Neural progenitor cell (in vitro differentiated cells): ENCODE measurements at regions not wholly inside any gene's neighbourhood (a gene's known extent, or its start where the extent isn't known, plus 50 kb on each side); places are given as distances from the start of the nearest gene placed in this dataset.
A peak's percentile ranks its signal among the peaks of the same experiment; 100 is the strongest.
"Not testable (repeated sequence)": the region's sequence is repeated elsewhere in the genome, so short reads cannot be mapped to it uniquely, and the experiment has no call there.

Experiments
- DNase-seq: peaks from one replicate; pipeline ENCODE4 v3.0.0-alpha.2; 2016; ENCODE audit warnings: low spot score
- H2AFZ ChIP-seq: fragments of 200-600 bp; sonication (generic); replicated peaks from 2 replicates; pipeline ENCODE4 v1.6.1; 2016; ENCODE audit warnings: antibody characterized with exemption
- H3F3A ChIP-seq: fragments of 200-600 bp; sonication (generic); 2 replicates; pipeline ENCODE4 v1.6.1; 2016; ENCODE audit warnings: antibody characterized with exemption, low read depth
- H3K27ac ChIP-seq: fragments of 200-600 bp; sonication (generic); 2 replicates; pipeline ENCODE4 v1.5.1; 2016; ENCODE audit warnings: mild to moderate bottlenecking
- H3K27me3 ChIP-seq: fragments of 200-600 bp; sonication (generic); 2 replicates; pipeline ENCODE4 v1.6.1; 2016; ENCODE audit warnings: mild to moderate bottlenecking, moderate library complexity
- H3K36me3 ChIP-seq: fragments of 200-600 bp; sonication (generic); 2 replicates; pipeline ENCODE4 v1.5.1; 2016
- H3K4me1 ChIP-seq: fragments of 200-600 bp; sonication (generic); 2 replicates; pipeline ENCODE4 v1.6.1; 2016; ENCODE audit warnings: mixed run types
- H3K4me2 ChIP-seq: fragments of 200-600 bp; sonication (generic); 2 replicates; pipeline ENCODE4 v1.6.1; 2016
- H3K4me3 ChIP-seq: fragments of 200-600 bp; sonication (generic); 2 replicates; pipeline ENCODE4 v1.5.1; 2016
- H3K79me2 ChIP-seq: fragments of 200-600 bp; sonication (generic); 2 replicates; pipeline ENCODE4 v1.6.1; 2016; ENCODE audit warnings: low read depth
- H3K9ac ChIP-seq: fragments of 200-600 bp; sonication (generic); 2 replicates; pipeline ENCODE4 v1.6.1; 2016
- H3K9me3 ChIP-seq: fragments of 200-600 bp; sonication (generic); 2 replicates; pipeline ENCODE4 v1.5.1; 2016; ENCODE audit warnings: low read depth
- H4K20me1 ChIP-seq: fragments of 200-600 bp; sonication (generic); 2 replicates; pipeline ENCODE4 v1.6.1; 2016; ENCODE audit warnings: low read depth
- H3K27ac Mint-ChIP-seq: 3 replicates; pipeline ENCODE4 v1.8.0; 2021; ENCODE audit warnings: mixed read lengths
- H3K27me3 Mint-ChIP-seq: 2 replicates; pipeline ENCODE4 v1.8.0; 2022; ENCODE audit warnings: low read depth, mild to moderate bottlenecking, inconsistent platforms, moderate library complexity, mixed read lengths; ENCODE audit not compliant: insufficient read depth
- H3K36me3 Mint-ChIP-seq: 3 replicates; pipeline ENCODE4 v1.8.0; 2021; ENCODE audit warnings: mixed read lengths
- H3K4me1 Mint-ChIP-seq: 3 replicates; pipeline ENCODE4 v1.8.0; 2021; ENCODE audit warnings: mixed read lengths
- H3K4me3 Mint-ChIP-seq: 3 replicates; pipeline ENCODE4 v1.8.0; 2021; ENCODE audit warnings: mild to moderate bottlenecking, moderate library complexity, mixed read lengths
- H3K9me3 Mint-ChIP-seq: 3 replicates; pipeline ENCODE4 v1.8.0; 2020; ENCODE audit warnings: mixed read lengths
- EZH2 ChIP-seq: fragments of 200-600 bp; sonication (generic); IDR thresholded peaks from 2 replicates; pipeline ENCODE4 v1.6.1; 2017; ENCODE audit warnings: antibody characterized with exemption, mild to moderate bottlenecking, moderate library complexity
- EZH2phosphoT487 ChIP-seq: fragments of 200-600 bp; sonication (generic); IDR thresholded peaks from 2 replicates; pipeline ENCODE4 v1.6.1; 2017; ENCODE audit warnings: antibody characterized with exemption
- TF ChIP-seq, protein P1 (sequence below): fragments of 200-600 bp; sonication (generic); IDR thresholded peaks from 2 replicates; pipeline ENCODE4 v1.5.1; 2017; ENCODE audit warnings: antibody characterized with exemption, mild to moderate bottlenecking

DNA sequence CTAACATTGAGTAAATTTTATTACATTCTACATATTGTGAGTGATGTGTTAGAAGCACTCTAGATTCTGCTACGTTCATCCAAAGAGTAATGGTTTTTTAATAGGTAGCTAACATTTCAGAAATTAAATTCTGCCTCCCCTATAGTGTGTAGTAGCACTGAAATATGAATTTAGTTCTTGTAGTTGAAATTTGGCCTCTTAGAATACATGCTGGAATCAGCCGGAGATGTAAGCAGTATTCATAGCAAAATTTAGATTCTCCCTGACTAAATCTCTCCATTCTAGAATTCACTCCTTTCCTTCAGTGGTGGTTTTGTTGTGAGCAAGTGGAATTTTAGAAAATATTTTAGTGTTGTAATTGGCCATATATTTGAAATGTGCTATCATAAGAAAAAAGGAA lies 799.9 kb upstream of the CDH10 start:
- Mint-ChIP-seq H3K4me3 (peak overlapping the region; percentile 62), H3K36me3 (no peaks in the 10 kb centered on the region), H3K4me1 (peaks cover 22% of the 10 kb centered on the region), H3K9me3 (no peaks in the 10 kb centered on the region), H3K27me3 (no peaks in the 10 kb centered on the region), H3K27ac (peak overlapping the region; percentile 50)
- H3K4me2 ChIP-seq, result peak overlapping the region; percentile 73
- no peak overlapping the region for H3K27ac ChIP-seq
- DNase-seq, result no peak
- H3K27me3 ChIP-seq, result no peaks in the 10 kb centered on the region
- H2AFZ ChIP-seq, result no peak overlapping the region
- H3K4me3 ChIP-seq, result peak overlapping the region; percentile 33
- H3F3A ChIP-seq, result peaks cover 40% of the 10 kb centered on the region
- no peaks in the 10 kb centered on the region for H3K36me3 ChIP-seq
- TF ChIP-seq EZH2 (no peak), EZH2phosphoT487 (no peak)
- TF ChIP-seq, protein P1, sequence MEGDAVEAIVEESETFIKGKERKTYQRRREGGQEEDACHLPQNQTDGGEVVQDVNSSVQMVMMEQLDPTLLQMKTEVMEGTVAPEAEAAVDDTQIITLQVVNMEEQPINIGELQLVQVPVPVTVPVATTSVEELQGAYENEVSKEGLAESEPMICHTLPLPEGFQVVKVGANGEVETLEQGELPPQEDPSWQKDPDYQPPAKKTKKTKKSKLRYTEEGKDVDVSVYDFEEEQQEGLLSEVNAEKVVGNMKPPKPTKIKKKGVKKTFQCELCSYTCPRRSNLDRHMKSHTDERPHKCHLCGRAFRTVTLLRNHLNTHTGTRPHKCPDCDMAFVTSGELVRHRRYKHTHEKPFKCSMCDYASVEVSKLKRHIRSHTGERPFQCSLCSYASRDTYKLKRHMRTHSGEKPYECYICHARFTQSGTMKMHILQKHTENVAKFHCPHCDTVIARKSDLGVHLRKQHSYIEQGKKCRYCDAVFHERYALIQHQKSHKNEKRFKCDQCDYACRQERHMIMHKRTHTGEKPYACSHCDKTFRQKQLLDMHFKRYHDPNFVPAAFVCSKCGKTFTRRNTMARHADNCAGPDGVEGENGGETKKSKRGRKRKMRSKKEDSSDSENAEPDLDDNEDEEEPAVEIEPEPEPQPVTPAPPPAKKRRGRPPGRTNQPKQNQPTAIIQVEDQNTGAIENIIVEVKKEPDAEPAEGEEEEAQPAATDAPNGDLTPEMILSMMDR, result no peak
- peaks cover 51% of the 10 kb centered on the region for H3K4me1 ChIP-seq
- no peaks in the 10 kb centered on the region for H4K20me1 ChIP-seq
- H3K9me3 ChIP-seq, result no peaks in the 10 kb centered on the region
- H3K9ac ChIP-seq, result no peak overlapping the region
- peaks cover 48% of the 10 kb centered on the region for H3K79me2 ChIP-seq

DNA sequence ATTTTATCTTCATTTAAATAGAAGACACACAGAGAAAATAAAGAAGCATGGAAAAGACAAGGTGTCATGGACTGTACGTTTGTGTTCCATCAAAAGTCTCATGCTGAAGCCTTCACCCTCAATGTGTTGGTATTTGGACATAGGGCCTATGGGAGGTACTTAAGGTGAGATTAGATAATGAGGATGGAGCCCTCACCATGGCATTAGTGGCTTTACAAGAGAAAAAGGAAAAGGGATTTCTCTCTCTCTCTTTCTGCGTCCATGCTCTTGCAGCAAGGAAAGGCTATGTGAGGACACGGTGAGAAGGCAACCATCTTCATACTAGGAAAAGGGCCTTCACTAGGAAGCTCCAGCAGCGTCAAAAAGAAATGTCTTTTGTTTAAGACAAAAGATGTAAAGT lies 797.0 kb upstream of the CDH10 start:
- Mint-ChIP-seq H3K27me3 (no peaks in the 10 kb centered on the region), H3K9me3 (no peaks in the 10 kb centered on the region), H3K36me3 (no peaks in the 10 kb centered on the region), H3K27ac (no peak overlapping the region), H3K4me1 (peaks cover 7% of the 10 kb centered on the region), H3K4me3 (no peak overlapping the region)
- Histone ChIP-seq H3K4me3 (no peak overlapping the region), H3K79me2 (peaks cover 70% of the 10 kb centered on the region), H3K4me1 (peaks cover 32% of the 10 kb centered on the region), H3K9me3 (no peaks in the 10 kb centered on the region), H3K36me3 (no peaks in the 10 kb centered on the region), H3F3A (peaks cover 20% of the 10 kb centered on the region), H3K27ac (no peak overlapping the region), H2AFZ (peak overlapping the region; percentile 80), H3K9ac (no peak overlapping the region), H3K27me3 (no peaks in the 10 kb centered on the region), H4K20me1 (no peaks in the 10 kb centered on the region), H3K4me2 (peak overlapping the region; percentile 31)
- DNase-seq, result peak; percentile 20
- TF ChIP-seq, protein P1, result no peak
- TF ChIP-seq EZH2 (no peak), EZH2phosphoT487 (no peak)

DNA sequence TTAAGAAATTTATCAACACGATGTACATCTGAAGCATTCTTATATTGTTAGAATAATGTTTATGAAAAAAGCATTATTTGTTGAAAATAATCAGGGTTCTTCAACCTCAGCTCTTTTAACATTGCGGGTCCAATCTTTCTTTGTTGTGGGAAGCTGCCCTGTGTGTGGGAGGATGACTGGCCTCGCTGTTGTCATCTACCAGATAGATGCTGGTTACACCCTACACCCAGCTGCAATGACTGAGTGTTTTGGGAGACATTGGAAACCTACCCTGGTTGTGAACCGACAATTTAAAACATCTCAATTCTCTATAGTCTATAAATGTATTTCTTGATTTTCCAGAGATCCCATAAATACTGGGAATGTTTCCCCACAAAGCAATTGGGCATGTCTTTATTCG lies 794.2 kb upstream of the CDH10 start:
- H3K4me1 Mint-ChIP-seq, result peaks cover 2% of the 10 kb centered on the region
- peaks cover under 1% of the 10 kb centered on the region for H3K9me3 Mint-ChIP-seq
- TF ChIP-seq EZH2 (no peak), EZH2phosphoT487 (no peak)
- TF ChIP-seq, protein P1, result no peak
- H3K27ac Mint-ChIP-seq, result no peak overlapping the region
- H3K4me1 ChIP-seq, result peaks cover 10% of the 10 kb centered on the region
- no peak overlapping the region for H3K9ac ChIP-seq
- no peaks in the 10 kb centered on the region for H3K27me3 ChIP-seq
- no peak overlapping the region for H3K4me3 ChIP-seq
- no peak overlapping the region for H3K27ac ChIP-seq
- no peaks in the 10 kb centered on the region for H3K9me3 ChIP-seq
- no peaks in the 10 kb centered on the region for H3K36me3 ChIP-seq
- no peak overlapping the region for H2AFZ ChIP-seq
- no peak overlapping the region for H3K4me3 Mint-ChIP-seq
- peaks cover 87% of the 10 kb centered on the region for H3K79me2 ChIP-seq
- H3K36me3 Mint-ChIP-seq, result no peaks in the 10 kb centered on the region
- no peaks in the 10 kb centered on the region for H3K27me3 Mint-ChIP-seq
- no peak for DNase-seq
- H3K4me2 ChIP-seq, result no peak overlapping the region
- H4K20me1 ChIP-seq, result no peaks in the 10 kb centered on the region
- no peaks in the 10 kb centered on the region for H3F3A ChIP-seq

DNA sequence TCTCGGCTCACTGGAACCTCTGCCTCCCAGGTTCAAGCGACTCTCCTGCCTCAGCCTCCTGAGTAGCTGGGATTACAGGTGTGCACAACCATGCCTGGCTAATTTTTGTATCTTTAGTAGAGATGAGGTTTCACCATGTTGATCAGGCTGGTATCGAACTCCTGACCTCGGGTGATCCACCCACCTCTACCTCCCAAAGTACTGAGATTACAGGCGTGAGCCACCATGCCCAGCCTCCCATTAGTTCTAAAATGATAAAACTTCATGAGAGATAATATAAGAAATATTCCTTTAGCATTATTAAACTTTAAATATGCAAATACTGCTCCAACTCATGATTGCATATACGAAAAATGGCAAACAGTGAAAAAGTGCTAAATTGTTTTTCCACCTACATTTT lies 793.6 kb upstream of the CDH10 start:
- H3K27me3 ChIP-seq, H3K4me3 Mint-ChIP-seq, H3K36me3 ChIP-seq, H3K27ac Mint-ChIP-seq, H3K4me3 ChIP-seq, H3K9ac ChIP-seq, H3F3A ChIP-seq, H3K27ac ChIP-seq, H3K4me2 ChIP-seq, DNase-seq, H3K9me3 Mint-ChIP-seq, H3K4me1 Mint-ChIP-seq, H4K20me1 ChIP-seq, H3K36me3 Mint-ChIP-seq, H3K27me3 Mint-ChIP-seq, H2AFZ ChIP-seq, H3K9me3 ChIP-seq: not testable (repeated sequence)
- peaks cover 82% of the 10 kb centered on the region for H3K79me2 ChIP-seq
- peaks cover 10% of the 10 kb centered on the region for H3K4me1 ChIP-seq
